H1 (cell line): ENCODE measurements at regions not wholly inside any gene's neighbourhood (a gene's known extent, or its start where the extent isn't known, plus 50 kb on each side); places are given as distances from the start of the nearest gene placed in this dataset.

Experiments
- CTCF ChIA-PET: fragments of 300-600 bp; sonication (Branson Sonifier 250); formaldehyde crosslinking; loops from one replicate; lab custom pipeline; 2021; ENCODE audit not compliant: partially characterized antibody; lab: Charles Lee
- POLR2A ChIA-PET: fragments of 300-600 bp; sonication (Branson Sonifier 250); formaldehyde crosslinking; loops from one replicate; lab custom pipeline; 2021; ENCODE audit warnings: inconsistent platforms; ENCODE audit not compliant: partially characterized antibody; lab: Charles Lee
- DNase-seq, 2 experiments: peaks; one replicate each; pipeline versions ENCODE4 v3.0.0 to v3.0.0-alpha.2; 2010 to 2022; ENCODE audit warnings: low spot score in 2 of 2, low read depth in 1 of 2, mixed read lengths in 1 of 2
- FAIRE-seq: peaks from 2 replicates; lab custom pipeline; 2011; peaks lifted over from hg19 to GRCh38; lab: Jason Lieb, UNC
- H2AFZ ChIP-seq: 2 replicates; pipeline ENCODE4 v1.8.1; 2012; ENCODE audit warnings: low read length, inconsistent platforms
- H2AK5ac ChIP-seq: 2 replicates; pipeline ENCODE4 v1.6.1; 2013; ENCODE audit warnings: low read depth, low read length
- H2BK120ac ChIP-seq: replicated peaks from 2 replicates; pipeline ENCODE3; 2013; ENCODE audit warnings: low read depth, low read length, inconsistent platforms
- H2BK12ac ChIP-seq: 2 replicates; pipeline ENCODE4 v1.6.1; 2013; ENCODE audit warnings: low read depth, low read length
- H2BK15ac ChIP-seq: 2 replicates; pipeline ENCODE4 v1.6.1; 2013; ENCODE audit warnings: low read length
- H2BK20ac ChIP-seq: 2 replicates; pipeline ENCODE4 v1.6.1; 2013; ENCODE audit warnings: low read length
- H2BK5ac ChIP-seq: 2 replicates; pipeline ENCODE4 v1.6.1; 2013; ENCODE audit warnings: low read depth, low read length
- H3K14ac ChIP-seq: 2 replicates; pipeline ENCODE4 v1.6.1; 2013; ENCODE audit warnings: inconsistent platforms; ENCODE audit not compliant: insufficient read length
- H3K18ac ChIP-seq: 2 replicates; pipeline ENCODE4 v1.6.1; 2013; ENCODE audit warnings: low read length; ENCODE audit errors: extremely low read depth
- H3K23ac ChIP-seq: 2 replicates; pipeline ENCODE4 v1.6.1; 2013; ENCODE audit warnings: inconsistent platforms; ENCODE audit not compliant: insufficient read length
- H3K23me2 ChIP-seq: 2 replicates; pipeline ENCODE4 v1.6.1; 2013; ENCODE audit warnings: low read depth, low read length
- H3K27ac ChIP-seq: 2 replicates; pipeline ENCODE4 v1.6.1; 2011; ENCODE audit warnings: low read depth, low read length, inconsistent platforms
- H3K27me3 ChIP-seq, 4 experiments: replicated peaks in 1 of 4; 1 replicate in 1 of 4; 2 replicates in 3 of 4; pipeline versions ENCODE4 v1.6.1 to v1.8.1; 2011 to 2013; ENCODE audit warnings: low read length in 3 of 4, mild to moderate bottlenecking in 3 of 4, inconsistent platforms in 2 of 4, mixed read lengths in 2 of 4, moderate library complexity in 1 of 4; ENCODE audit not compliant: control insufficient read depth in 3 of 4, insufficient read depth in 3 of 4; ENCODE audit errors: extremely low read depth in 1 of 4
- H3K36me3 ChIP-seq, 4 experiments: 2 replicates each; pipeline versions ENCODE4 v1.6.1 to v1.8.1; 2011 to 2013; ENCODE audit warnings: mild to moderate bottlenecking in 4 of 4, low read length in 3 of 4, moderate library complexity in 2 of 4, control low read depth in 1 of 4, inconsistent platforms in 1 of 4; ENCODE audit not compliant: insufficient read depth in 4 of 4, control insufficient read depth in 2 of 4
- H3K4ac ChIP-seq: replicated peaks from 2 replicates; pipeline ENCODE3; 2013; ENCODE audit warnings: low read length, low read depth, mixed read lengths, inconsistent platforms; ENCODE audit not compliant: insufficient read length
- H3K4me1 ChIP-seq, 4 experiments: replicated peaks in 1 of 4; 1 replicate in 1 of 4; 2 replicates in 3 of 4; pipeline versions ENCODE4 v1.6.1 to v1.8.1; 2011 to 2013; ENCODE audit warnings: low read length in 3 of 4, inconsistent platforms in 2 of 4, mixed read lengths in 1 of 4; ENCODE audit not compliant: insufficient read depth in 4 of 4, control insufficient read depth in 3 of 4
- H3K4me2 ChIP-seq, 2 experiments: 2 replicates each; pipeline versions ENCODE4 v1.6.1 to v1.8.1; 2011 to 2013; ENCODE audit warnings: low read depth in 2 of 2, low read length in 2 of 2, control low read depth in 1 of 2, inconsistent platforms in 1 of 2, mild to moderate bottlenecking in 1 of 2; ENCODE audit not compliant: insufficient read depth in 1 of 2
- H3K4me3 ChIP-seq, 4 experiments: fragments of 200-600, 300-600 bp in 1 of 4; sonication (generic), shearing (Covaris generic), sonication (Bioruptor Twin) in 1 of 4; 2 replicates each; pipeline versions ENCODE4 v1.5.1 to v1.8.1; 2011 to 2016; ENCODE audit warnings: low read length in 4 of 4, low read depth in 3 of 4, control low read depth in 2 of 4, inconsistent platforms in 2 of 4, mild to moderate bottlenecking in 2 of 4, mixed read lengths in 1 of 4, moderate library complexity in 1 of 4; ENCODE audit not compliant: insufficient read depth in 2 of 4; ENCODE audit errors: extremely low read depth in 1 of 4
- H3K56ac ChIP-seq: replicated peaks from 2 replicates; pipeline ENCODE3; 2013; ENCODE audit warnings: low read depth, mild to moderate bottlenecking, mixed read lengths, low read length, inconsistent platforms; ENCODE audit not compliant: insufficient read length
- H3K79me1 ChIP-seq: 2 replicates; pipeline ENCODE4 v1.6.1; 2013; ENCODE audit warnings: low read depth, low read length, control low read depth
- H3K79me2 ChIP-seq, 2 experiments: 2 replicates each; pipeline versions ENCODE4 v1.6.1 to v1.8.1; 2012 to 2013; ENCODE audit warnings: low read length in 2 of 2, mild to moderate bottlenecking in 2 of 2, inconsistent platforms in 1 of 2; ENCODE audit not compliant: insufficient read depth in 2 of 2, control insufficient read depth in 1 of 2
- H3K9ac ChIP-seq, 4 experiments: replicated peaks in 1 of 4; 1 replicate in 1 of 4; 2 replicates in 3 of 4; pipeline versions ENCODE4 v1.6.1 to v1.8.1; 2011 to 2013; ENCODE audit warnings: low read depth in 3 of 4, low read length in 3 of 4, control low read depth in 2 of 4, mild to moderate bottlenecking in 2 of 4, moderate library complexity in 2 of 4, inconsistent platforms in 1 of 4; ENCODE audit errors: extremely low read depth in 1 of 4
- H3K9me3 ChIP-seq, 2 experiments: 2 replicates each; pipeline versions ENCODE4 v1.6.1 to v1.8.1; 2012 to 2013; ENCODE audit warnings: mild to moderate bottlenecking in 2 of 2, moderate library complexity in 2 of 2, control low read depth in 1 of 2, inconsistent platforms in 1 of 2, low read depth in 1 of 2, low read length in 1 of 2, mixed read lengths in 1 of 2; ENCODE audit not compliant: insufficient read depth in 2 of 2
- H4K20me1 ChIP-seq, 2 experiments: replicated peaks in 1 of 2; 2 replicates each; pipeline versions ENCODE3 to v1.8.1; 2011 to 2013; ENCODE audit warnings: inconsistent platforms in 2 of 2, low read length in 2 of 2, mild to moderate bottlenecking in 1 of 2; ENCODE audit not compliant: insufficient read depth in 2 of 2, control insufficient read depth in 1 of 2
- H4K5ac ChIP-seq: 2 replicates; pipeline ENCODE4 v1.6.1; 2013; ENCODE audit warnings: low read length, low read depth, mixed read lengths, inconsistent platforms; ENCODE audit not compliant: insufficient read length
- H4K8ac ChIP-seq: 2 replicates; pipeline ENCODE4 v1.8.0; 2013; ENCODE audit warnings: mild to moderate bottlenecking, moderate library complexity, low read length, inconsistent platforms; ENCODE audit not compliant: insufficient read depth; ENCODE audit errors: extremely low read depth
- H4K91ac ChIP-seq: replicated peaks from 2 replicates; pipeline ENCODE3; 2013; ENCODE audit warnings: low read length, mixed read lengths, inconsistent platforms; ENCODE audit not compliant: insufficient read length
- BACH1 ChIP-seq: IDR thresholded peaks from 2 replicates; pipeline ENCODE4 v1.6.1; 2012; ENCODE audit warnings: low read length, improper control_type of control experiment
- BRCA1 ChIP-seq: IDR thresholded peaks from 2 replicates; pipeline ENCODE4 v1.6.1; 2012; ENCODE audit warnings: low read depth, low read length, improper control_type of control experiment
- E2F6 ChIP-seq: IDR thresholded peaks from 2 replicates; pipeline ENCODE4 v1.6.1; 2012; ENCODE audit warnings: inconsistent platforms
- FOSL1 ChIP-seq: IDR thresholded peaks from 2 replicates; pipeline ENCODE4 v1.6.1; 2011; ENCODE audit warnings: mild to moderate bottlenecking, low read depth, low read length, moderate library complexity; ENCODE audit not compliant: insufficient read depth
- GABPA ChIP-seq: IDR thresholded peaks from 2 replicates; pipeline ENCODE4 v1.6.1; 2011; ENCODE audit warnings: mild to moderate bottlenecking, low read length, moderate library complexity, borderline replicate concordance; ENCODE audit not compliant: insufficient read depth
- POLR2A ChIP-seq, 2 experiments: IDR thresholded peaks; 1 replicate in 1 of 2; 2 replicates in 1 of 2; pipeline ENCODE4 v1.6.1; 2011; ENCODE audit warnings: low read depth in 2 of 2, low read length in 2 of 2, mild to moderate bottlenecking in 2 of 2; ENCODE audit errors: control extremely low read depth in 1 of 2
- RBBP5 ChIP-seq: IDR thresholded peaks from 2 replicates; pipeline ENCODE4 v1.7.1; 2012; ENCODE audit warnings: low read depth, mild to moderate bottlenecking, inconsistent platforms, low read length, moderate library complexity, borderline replicate concordance
- TCF12 ChIP-seq: IDR thresholded peaks from 2 replicates; pipeline ENCODE4 v1.6.1; 2011; ENCODE audit warnings: low read depth, mild to moderate bottlenecking, low read length
- ZNF274 ChIP-seq: IDR thresholded peaks from 2 replicates; pipeline ENCODE4 v1.7.0; 2012; ENCODE audit warnings: low read length, borderline replicate concordance; ENCODE audit errors: extremely low read depth
- WGBS, 2 experiments: shearing (Covaris generic) in 1 of 2; methylation state at CpG; one replicate each; pipeline versions ENCODE4 v1.1.6 to v1.1.7; 2013 to 2015; ENCODE audit warnings: low lambda C conversion rate in 2 of 2, mixed read lengths in 2 of 2, inconsistent platforms in 1 of 2, low coverage in 1 of 2, missing lambda C conversion rate in 1 of 2; ENCODE audit not compliant: insufficient replicate concordance in 2 of 2, insufficient coverage in 1 of 2, insufficient read length in 1 of 2; ENCODE audit errors: extremely low coverage in 1 of 2, missing lambda C conversion rate in 1 of 2; 5-methylcytosine and 5-hydroxymethylcytosine counted together

- CTCF ChIA-PET: interaction anchor here (0.9 to 1.6 kb wide), 3 partner anchors 9 to 10 kb away, joined by 3 to 4 read pairs (median 4); no protein-coding TSS in a partner anchor
- 89% methylated on average over 8 of the region's 8 CpGs; no CpG with 5 or more reads in 1 of the 2 experiments for WGBS, 2 experiments
Observed at GRCh38 chr12:92398565-92399309, 253.1 kb upstream of the BTG1 start.

More at GRCh38 chr12:92398565-92399309, 253.1 kb upstream of the BTG1 start:
- no peak overlapping the region for H3K23ac ChIP-seq
- no peak overlapping the region for H2AK5ac ChIP-seq
- no peak overlapping the region for H2BK15ac ChIP-seq
- H3K18ac ChIP-seq: no peak overlapping the region
- FAIRE-seq (no peak), DNase-seq (no peak)
- no peak overlapping the region for H3K27ac ChIP-seq
- no peak for TF ChIP-seq BACH1
- no peak for TF ChIP-seq ZNF274
- no peak for TF ChIP-seq BRCA1
- TF ChIP-seq POLR2A (IDR thresholded peaks at IDR 0.05; ENCODE audit: control extremely low read depth in 1 of 2, low read depth in 2 of 2, low read length in 2 of 2): no peak
- no peak for TF ChIP-seq RBBP5
- TF ChIP-seq E2F6: no peak
- TF ChIP-seq GABPA: no peak
- no peak for TF ChIP-seq TCF12
- no peak for TF ChIP-seq FOSL1
- H3K79me2 ChIP-seq: no peaks in the 10 kb centered on the region
- no peak overlapping the region for H2BK20ac ChIP-seq
- no peak overlapping the region for H2BK120ac ChIP-seq
- no peak overlapping the region for H4K5ac ChIP-seq
- no peaks in the 10 kb centered on the region for H3K36me3 ChIP-seq
- no peak overlapping the region for H3K4ac ChIP-seq
- H3K4me2 ChIP-seq: no peak overlapping the region
- no peak overlapping the region for H2BK5ac ChIP-seq
- H3K4me3 ChIP-seq: no peak overlapping the region
- H4K91ac ChIP-seq: no peak overlapping the region
- peak overlapping the region; percentile 42; the same call in 1 of the 2 replicates for H2AFZ ChIP-seq
- H3K56ac ChIP-seq: no peak overlapping the region
- H3K79me1 ChIP-seq: no peaks in the 10 kb centered on the region
- POLR2A ChIA-PET: no interaction called here
- H3K9me3 ChIP-seq: peaks cover 10 to 11% of the 10 kb centered on the region in 2 experiments; a peak in 3 of 4 replicates
- no peak overlapping the region for H3K9ac ChIP-seq
- H2BK12ac ChIP-seq: no peak overlapping the region
- H3K4me1 ChIP-seq: no peaks in the 10 kb centered on the region; a peak in 1 of 7 replicates
- H3K27me3 ChIP-seq: no peaks in the 10 kb centered on the region
- H3K23me2 ChIP-seq: no peaks in the 10 kb centered on the region
- no peaks in the 10 kb centered on the region for H4K20me1 ChIP-seq
- no peak overlapping the region for H3K14ac ChIP-seq
- H4K8ac ChIP-seq: no peak overlapping the region
